ENCODE measurements at regions not wholly inside any gene's neighbourhood (a gene's known extent, or its start where the extent isn't known, plus 50 kb on each side); places are given as distances from the start of the nearest gene placed in this dataset.

DNA sequence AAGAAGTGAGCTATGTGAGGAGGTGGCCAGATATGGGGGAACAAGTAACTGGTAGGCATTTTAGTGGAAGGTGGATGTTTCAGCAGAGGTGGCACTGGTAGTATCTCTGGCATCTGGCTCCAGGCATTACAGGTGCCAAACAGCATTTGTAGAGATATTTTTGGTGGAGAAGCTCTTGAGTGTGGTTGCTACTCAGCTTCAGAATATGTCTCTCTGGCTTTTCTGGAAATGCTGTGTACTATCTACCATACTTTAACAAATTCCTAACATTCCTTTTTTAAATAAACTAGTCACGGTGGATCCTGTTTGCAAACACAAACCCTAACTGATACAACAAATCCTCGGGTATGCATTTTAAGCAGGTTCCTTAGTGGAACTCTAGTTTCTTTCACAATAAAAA is 128.0 kb downstream of the BARX2 start:
- TF ChIP-seq POLR2AphosphoS5 (IDR thresholded peaks at IDR 0.05; ENCODE audit: insufficient read depth, low read depth, low read length) (no peak), FOS (IDR thresholded peaks at IDR 0.05; ENCODE audit: borderline replicate concordance, insufficient read depth, low read length) (no peak), JUN (IDR thresholded peaks at IDR 0.05; ENCODE audit: borderline replicate concordance, insufficient read depth, insufficient read length, low read depth) (no peak), POLR2A (IDR thresholded peaks at IDR 0.05; ENCODE audit: low read depth, low read length) (no peak), MYC (IDR thresholded peaks at IDR 0.05; ENCODE audit: low read depth, low read length) (no peak), EZH2 (IDR thresholded peaks at IDR 0.05; ENCODE audit: borderline replicate concordance, low read depth, low read length, severe bottlenecking) (no peak), GATA2 (IDR thresholded peaks at IDR 0.05; ENCODE audit: insufficient read depth, insufficient read length, low read depth, low read length) (no peak)
- TF ChIP-seq, protein P1, sequence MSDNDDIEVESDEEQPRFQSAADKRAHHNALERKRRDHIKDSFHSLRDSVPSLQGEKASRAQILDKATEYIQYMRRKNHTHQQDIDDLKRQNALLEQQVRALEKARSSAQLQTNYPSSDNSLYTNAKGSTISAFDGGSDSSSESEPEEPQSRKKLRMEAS (IDR thresholded peaks at IDR 0.05; ENCODE audit: insufficient read depth, insufficient read length) = no peak
- TF ChIP-seq, protein P2, sequence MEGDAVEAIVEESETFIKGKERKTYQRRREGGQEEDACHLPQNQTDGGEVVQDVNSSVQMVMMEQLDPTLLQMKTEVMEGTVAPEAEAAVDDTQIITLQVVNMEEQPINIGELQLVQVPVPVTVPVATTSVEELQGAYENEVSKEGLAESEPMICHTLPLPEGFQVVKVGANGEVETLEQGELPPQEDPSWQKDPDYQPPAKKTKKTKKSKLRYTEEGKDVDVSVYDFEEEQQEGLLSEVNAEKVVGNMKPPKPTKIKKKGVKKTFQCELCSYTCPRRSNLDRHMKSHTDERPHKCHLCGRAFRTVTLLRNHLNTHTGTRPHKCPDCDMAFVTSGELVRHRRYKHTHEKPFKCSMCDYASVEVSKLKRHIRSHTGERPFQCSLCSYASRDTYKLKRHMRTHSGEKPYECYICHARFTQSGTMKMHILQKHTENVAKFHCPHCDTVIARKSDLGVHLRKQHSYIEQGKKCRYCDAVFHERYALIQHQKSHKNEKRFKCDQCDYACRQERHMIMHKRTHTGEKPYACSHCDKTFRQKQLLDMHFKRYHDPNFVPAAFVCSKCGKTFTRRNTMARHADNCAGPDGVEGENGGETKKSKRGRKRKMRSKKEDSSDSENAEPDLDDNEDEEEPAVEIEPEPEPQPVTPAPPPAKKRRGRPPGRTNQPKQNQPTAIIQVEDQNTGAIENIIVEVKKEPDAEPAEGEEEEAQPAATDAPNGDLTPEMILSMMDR (IDR thresholded peaks at IDR 0.05; ENCODE audit: extremely low read depth in 1 of 2, insufficient read depth in 1 of 2, low read depth in 1 of 2, low read length in 2 of 2) = no peak
- Histone ChIP-seq H3K4me2 (ENCODE audit: insufficient read depth, low read length) (no peak overlapping the region), H3K4me3 (replicated peaks in 1 of 3; ENCODE audit: insufficient read depth in 1 of 3, low read depth in 1 of 3, low read length in 3 of 3) (no peak overlapping the region), H3K9me3 (replicated peaks; ENCODE audit: control insufficient read depth, insufficient read depth, low read length) (no peaks in the 10 kb centered on the region), H3K36me3 (ENCODE audit: control insufficient read depth in 2 of 2, extremely low read depth in 1 of 2, insufficient read depth in 2 of 2, low read length in 2 of 2) (no peaks in the 10 kb centered on the region), H3K27me3 (ENCODE audit: control insufficient read depth in 2 of 2, insufficient read depth in 2 of 2, low read length in 2 of 2) (no peaks in the 10 kb centered on the region), H2AFZ (ENCODE audit: low read depth, low read length) (no peak overlapping the region), H3K9me1 (replicated peaks; ENCODE audit: control insufficient read depth, extremely low read depth, insufficient read depth, low read length) (no peaks in the 10 kb centered on the region), H4K20me1 (replicated peaks; ENCODE audit: control insufficient read depth, extremely low read depth, insufficient read depth, low read length) (no peaks in the 10 kb centered on the region), H3K27ac (ENCODE audit: insufficient read depth, low read depth, low read length) (no peak overlapping the region), H3K79me2 (ENCODE audit: control insufficient read depth, insufficient read depth, low read length) (no peaks in the 10 kb centered on the region), H3K4me1 (ENCODE audit: control insufficient read depth, extremely low read depth, insufficient read depth, low read length) (no peaks in the 10 kb centered on the region), H3K9ac (replicated peaks; ENCODE audit: extremely low read depth, insufficient read depth, low read length) (no peak overlapping the region)
- FAIRE-seq (no peak), DNase-seq (ENCODE audit: low read depth, low spot score) (no peak)
- dilution Hi-C loops (cut with MboI; ENCODE audit: extremely low pct_ligation_motif_present, low sequenced_read_pairs) (no loop called here), intact Hi-C loops (cut with micrococcal nuclease) (no loop called here)
- ChIA-PET POLR2A (no interaction called here), CTCF (no interaction called here)
- no TSS peak for BruUV-seq (replicated peaks)

Data from endothelial cell of umbilical vein (primary cell).